ENCODE measurements at regions not wholly inside any gene's neighbourhood (a gene's known extent, or its start where the extent isn't known, plus 50 kb on each side); places are given as distances from the start of the nearest gene placed in this dataset.

- DNase-seq (ENCODE audit: low read depth, low spot score): no peak
- H3K27ac ChIP-seq (ENCODE audit: low read length): no peak overlapping the region
- H3K4me1 ChIP-seq (ENCODE audit: control insufficient read depth, insufficient read depth, low read length): no peaks in the 10 kb centered on the region
- peaks cover 8% of the 10 kb centered on the region; the same call in 1 of the 2 replicates for H3K27me3 ChIP-seq (ENCODE audit: control insufficient read depth, insufficient read depth, low read length)
- WGBS (ENCODE audit: insufficient coverage, insufficient read length): no CpG with 5 or more reads among the region's 2 CpGs
- no peak overlapping the region for H3K4me3 ChIP-seq (ENCODE audit: low read length)
- no peaks in the 10 kb centered on the region for H3K36me3 ChIP-seq (ENCODE audit: control insufficient read depth, insufficient read depth, low read length)
- H3K9me3 ChIP-seq (ENCODE audit: control insufficient read depth, insufficient read depth, low read length): no peaks in the 10 kb centered on the region
These were observed 214.6 kb downstream of the RBM19 start for GRCh38 chr12:113751513-113751912.

GRCh38 chr12:113749433-113749815 lies 216.7 kb downstream of the RBM19 start:
- no peak for DNase-seq (ENCODE audit: low read depth, low spot score)
- H3K9me3 ChIP-seq (ENCODE audit: control insufficient read depth, insufficient read depth, low read length): no peaks in the 10 kb centered on the region
- no peak overlapping the region for H3K4me3 ChIP-seq (ENCODE audit: low read length)
- H3K27ac ChIP-seq (ENCODE audit: low read length): no peak overlapping the region
- no peaks in the 10 kb centered on the region for H3K36me3 ChIP-seq (ENCODE audit: control insufficient read depth, insufficient read depth, low read length)
- H3K27me3 ChIP-seq (ENCODE audit: control insufficient read depth, insufficient read depth, low read length): peaks cover 8% of the 10 kb centered on the region; the same call in 1 of the 2 replicates
- WGBS (ENCODE audit: insufficient coverage, insufficient read length): no CpG with 5 or more reads among the region's 1 CpG
- no peaks in the 10 kb centered on the region for H3K4me1 ChIP-seq (ENCODE audit: control insufficient read depth, insufficient read depth, low read length)

GRCh38 chr12:113748707-113749432 lies 217.3 kb downstream of the RBM19 start:
- no peaks in the 10 kb centered on the region for H3K36me3 ChIP-seq (ENCODE audit: control insufficient read depth, insufficient read depth, low read length)
- no peaks in the 10 kb centered on the region for H3K4me1 ChIP-seq (ENCODE audit: control insufficient read depth, insufficient read depth, low read length)
- no CpG with 5 or more reads among the region's 6 CpGs for WGBS (ENCODE audit: insufficient coverage, insufficient read length)

GRCh38 chr12:113747017-113747416 lies 219.1 kb downstream of the RBM19 start:
- no CpG with 5 or more reads among the region's 5 CpGs for WGBS (ENCODE audit: insufficient coverage, insufficient read length)
- Histone ChIP-seq H3K27ac (ENCODE audit: low read length) (no peak overlapping the region), H3K4me3 (ENCODE audit: low read length) (no peak overlapping the region), H3K9me3 (ENCODE audit: control insufficient read depth, insufficient read depth, low read length) (no peaks in the 10 kb centered on the region), H3K27me3 (ENCODE audit: control insufficient read depth, insufficient read depth, low read length) (peaks cover 8% of the 10 kb centered on the region; the same call in 1 of the 2 replicates), H3K4me1 (ENCODE audit: control insufficient read depth, insufficient read depth, low read length) (no peaks in the 10 kb centered on the region), H3K36me3 (ENCODE audit: control insufficient read depth, insufficient read depth, low read length) (no peaks in the 10 kb centered on the region)
- DNase-seq (ENCODE audit: low read depth, low spot score): no peak

More at GRCh38 chr12:113748707-113749432, 217.3 kb downstream of the RBM19 start:
- Histone ChIP-seq H3K27me3 (ENCODE audit: control insufficient read depth, insufficient read depth, low read length) (peaks cover 8% of the 10 kb centered on the region; the same call in 1 of the 2 replicates), H3K27ac (ENCODE audit: low read length) (no peak overlapping the region), H3K4me3 (ENCODE audit: low read length) (no peak overlapping the region), H3K9me3 (ENCODE audit: control insufficient read depth, insufficient read depth, low read length) (no peaks in the 10 kb centered on the region)
- no peak for DNase-seq (ENCODE audit: low read depth, low spot score)

GRCh38 chr12:113744802-113745395 lies 221.2 kb downstream of the RBM19 start:
- Histone ChIP-seq H3K27me3 (ENCODE audit: control insufficient read depth, insufficient read depth, low read length) (peaks cover 8% of the 10 kb centered on the region; the same call in 1 of the 2 replicates), H3K27ac (ENCODE audit: low read length) (no peak overlapping the region), H3K9me3 (ENCODE audit: control insufficient read depth, insufficient read depth, low read length) (no peaks in the 10 kb centered on the region), H3K36me3 (ENCODE audit: control insufficient read depth, insufficient read depth, low read length) (no peaks in the 10 kb centered on the region), H3K4me1 (ENCODE audit: control insufficient read depth, insufficient read depth, low read length) (no peaks in the 10 kb centered on the region), H3K4me3 (ENCODE audit: low read length) (no peak overlapping the region)
- DNase-seq (ENCODE audit: low read depth, low spot score): no peak
- no CpG with 5 or more reads among the region's 8 CpGs for WGBS (ENCODE audit: insufficient coverage, insufficient read length)

DNA sequence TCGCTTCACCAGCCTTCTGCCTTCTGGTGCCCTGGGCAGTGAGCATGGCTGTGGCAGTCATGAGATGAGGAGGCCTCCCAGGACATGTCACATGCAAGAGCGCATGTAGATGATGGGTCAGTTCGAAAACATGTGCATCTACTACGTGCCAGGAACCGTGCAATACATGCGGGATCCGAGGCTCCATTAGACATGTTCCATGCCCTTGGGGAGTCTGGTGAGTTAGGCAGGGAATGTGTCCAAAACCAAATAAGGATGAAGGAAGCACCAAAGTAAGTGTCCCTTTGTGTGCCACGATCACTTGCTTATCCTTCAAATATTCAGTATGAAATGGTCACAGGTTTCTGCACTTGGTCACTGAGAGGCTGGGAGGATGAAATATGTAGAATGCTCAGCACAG lies 223.3 kb downstream of the RBM19 start:
- WGBS (ENCODE audit: insufficient coverage, insufficient read length): no CpG with 5 or more reads among the region's 8 CpGs
- Histone ChIP-seq H3K9me3 (ENCODE audit: control insufficient read depth, insufficient read depth, low read length) (no peaks in the 10 kb centered on the region), H3K36me3 (ENCODE audit: control insufficient read depth, insufficient read depth, low read length) (no peaks in the 10 kb centered on the region), H3K4me3 (ENCODE audit: low read length) (no peak overlapping the region), H3K4me1 (ENCODE audit: control insufficient read depth, insufficient read depth, low read length) (no peaks in the 10 kb centered on the region), H3K27me3 (ENCODE audit: control insufficient read depth, insufficient read depth, low read length) (peaks cover 8% of the 10 kb centered on the region; the same call in 1 of the 2 replicates), H3K27ac (ENCODE audit: low read length) (no peak overlapping the region)
- no peak for DNase-seq (ENCODE audit: low read depth, low spot score)

DNA sequence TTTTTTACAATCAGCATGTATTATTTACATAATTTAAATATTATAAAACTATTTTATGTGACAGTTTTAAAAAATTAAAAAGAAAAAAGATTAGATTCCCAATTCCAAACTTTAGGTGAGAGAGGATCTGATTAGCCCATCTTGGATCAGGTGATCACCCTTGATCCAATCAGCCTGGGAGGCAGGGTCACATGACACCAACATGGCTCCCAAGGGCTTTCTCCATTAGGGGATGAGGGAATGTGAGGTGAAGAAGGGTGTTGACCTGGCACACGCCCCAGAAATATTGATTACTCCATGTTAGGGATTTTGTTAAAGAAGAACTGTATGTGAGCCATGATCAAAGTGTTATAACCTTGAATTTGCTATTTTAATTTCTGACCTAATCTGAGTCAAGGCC lies 225.4 kb downstream of the RBM19 start:
- Histone ChIP-seq H3K9me3 (ENCODE audit: control insufficient read depth, insufficient read depth, low read length) (no peaks in the 10 kb centered on the region), H3K4me1 (ENCODE audit: control insufficient read depth, insufficient read depth, low read length) (no peaks in the 10 kb centered on the region), H3K4me3 (ENCODE audit: low read length) (no peak overlapping the region), H3K27me3 (ENCODE audit: control insufficient read depth, insufficient read depth, low read length) (no peaks in the 10 kb centered on the region), H3K36me3 (ENCODE audit: control insufficient read depth, insufficient read depth, low read length) (no peaks in the 10 kb centered on the region), H3K27ac (ENCODE audit: low read length) (no peak overlapping the region)
- WGBS (ENCODE audit: insufficient coverage, insufficient read length): no CpG with 5 or more reads among the region's 1 CpG
- no peak for DNase-seq (ENCODE audit: low read depth, low spot score)

- no peak overlapping the region for H3K27ac ChIP-seq (ENCODE audit: low read length)
- no CpG with 5 or more reads among the region's 17 CpGs for WGBS (ENCODE audit: insufficient coverage, insufficient read length)
- no peaks in the 10 kb centered on the region for H3K36me3 ChIP-seq (ENCODE audit: control insufficient read depth, insufficient read depth, low read length)
- no peaks in the 10 kb centered on the region for H3K9me3 ChIP-seq (ENCODE audit: control insufficient read depth, insufficient read depth, low read length)
- H3K4me3 ChIP-seq (ENCODE audit: low read length): no peak overlapping the region
- DNase-seq (ENCODE audit: low read depth, low spot score): no peak
- H3K27me3 ChIP-seq (ENCODE audit: control insufficient read depth, insufficient read depth, low read length): no peaks in the 10 kb centered on the region
- H3K4me1 ChIP-seq (ENCODE audit: control insufficient read depth, insufficient read depth, low read length): no peaks in the 10 kb centered on the region
These were observed 231.0 kb downstream of the RBM19 start for GRCh38 chr12:113735131-113735530.

DNA sequence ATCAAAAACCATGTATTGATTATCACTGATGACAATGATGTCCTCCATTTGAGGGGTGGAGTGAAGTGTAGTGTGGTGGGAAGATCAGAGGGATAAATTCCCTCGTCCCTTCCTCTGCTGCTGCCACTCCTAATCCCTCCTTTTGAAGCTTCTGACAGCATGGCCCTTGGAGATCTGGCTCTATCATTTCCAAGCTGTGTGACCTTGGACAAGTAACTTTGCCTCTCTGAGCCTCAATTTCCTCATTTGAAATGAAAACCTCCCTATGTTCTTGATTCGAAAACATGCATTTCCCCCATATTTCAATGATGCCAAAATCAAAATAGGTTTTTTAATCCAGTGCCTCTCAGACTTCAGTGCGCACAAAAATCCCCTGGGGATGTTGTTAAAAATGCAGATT lies 231.6 kb downstream of the RBM19 start:
- WGBS (ENCODE audit: insufficient coverage, insufficient read length): no CpG with 5 or more reads among the region's 3 CpGs

DNA sequence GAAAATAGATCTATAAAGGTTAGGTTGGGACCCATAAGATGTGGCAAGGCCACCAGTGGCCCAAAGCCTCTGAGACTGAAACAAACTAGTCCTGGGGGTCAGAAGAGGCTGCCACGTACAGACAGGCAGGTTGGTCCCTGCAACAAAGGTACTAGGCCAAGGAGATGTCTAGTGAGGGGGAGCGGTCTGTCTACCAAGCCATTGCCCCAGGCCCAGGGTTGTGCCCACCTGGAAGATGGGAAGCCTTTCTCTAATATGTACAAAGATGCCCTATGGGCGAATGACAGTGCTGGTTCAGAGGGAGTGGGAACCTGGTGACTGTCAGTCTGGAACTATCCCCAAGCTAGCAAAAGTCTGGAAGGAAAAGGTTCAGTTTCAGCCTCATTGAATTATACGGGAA lies 233.2 kb downstream of the RBM19 start:
- H3K36me3 ChIP-seq (ENCODE audit: control insufficient read depth, insufficient read depth, low read length): no peaks in the 10 kb centered on the region
- no peaks in the 10 kb centered on the region for H3K9me3 ChIP-seq (ENCODE audit: control insufficient read depth, insufficient read depth, low read length)
- H3K27ac ChIP-seq (ENCODE audit: low read length): no peak overlapping the region
- no peaks in the 10 kb centered on the region for H3K4me1 ChIP-seq (ENCODE audit: control insufficient read depth, insufficient read depth, low read length)
- no peak overlapping the region for H3K4me3 ChIP-seq (ENCODE audit: low read length)
- no peak for DNase-seq (ENCODE audit: low read depth, low spot score)
- no peaks in the 10 kb centered on the region for H3K27me3 ChIP-seq (ENCODE audit: control insufficient read depth, insufficient read depth, low read length)
- no CpG with 5 or more reads among the region's 4 CpGs for WGBS (ENCODE audit: insufficient coverage, insufficient read length)

More for the DNA sequence above, 231.6 kb downstream of the RBM19 start:
- Histone ChIP-seq H3K4me3 (ENCODE audit: low read length) (no peak overlapping the region), H3K9me3 (ENCODE audit: control insufficient read depth, insufficient read depth, low read length) (no peaks in the 10 kb centered on the region), H3K27me3 (ENCODE audit: control insufficient read depth, insufficient read depth, low read length) (no peaks in the 10 kb centered on the region), H3K27ac (ENCODE audit: low read length) (no peak overlapping the region), H3K36me3 (ENCODE audit: control insufficient read depth, insufficient read depth, low read length) (no peaks in the 10 kb centered on the region), H3K4me1 (ENCODE audit: control insufficient read depth, insufficient read depth, low read length) (no peaks in the 10 kb centered on the region)
- DNase-seq (ENCODE audit: low read depth, low spot score): no peak

All from iPS DF 6.9 (cell line).